ENCODE measurements at regions not wholly inside any gene's neighbourhood (a gene's known extent, or its start where the extent isn't known, plus 50 kb on each side); places are given as distances from the start of the nearest gene placed in this dataset.
A peak's percentile ranks its signal among the peaks of the same experiment; 100 is the strongest.

GRCh38 chr4:165757451-165757850, 115.6 kb upstream of the TLL1 start:
- no peak overlapping the region for H3K4me3 ChIP-seq (ENCODE audit: low read length)
- DNase-seq (ENCODE audit: low read depth) = no peak
- TF ChIP-seq CTCF (IDR thresholded peaks at IDR 0.05; ENCODE audit: insufficient read depth, low read depth, low read length, missing control alignments) = no peak

- no peak for DNase-seq (ENCODE audit: low read depth)
- no peak overlapping the region for H3K4me3 ChIP-seq (ENCODE audit: low read length)
- no peak for TF ChIP-seq CTCF (IDR thresholded peaks at IDR 0.05; ENCODE audit: insufficient read depth, low read depth, low read length, missing control alignments)
Measured at GRCh38 chr4:165758086-165758485, 115.0 kb upstream of the TLL1 start.

- no peak overlapping the region for H3K4me3 ChIP-seq (ENCODE audit: low read length)
- no peak for TF ChIP-seq CTCF (IDR thresholded peaks at IDR 0.05; ENCODE audit: insufficient read depth, low read depth, low read length, missing control alignments)
- no peak for DNase-seq (ENCODE audit: low read depth)
Measured at GRCh38 chr4:165760182-165760581, 112.9 kb upstream of the TLL1 start.

- DNase-seq (ENCODE audit: low read depth) = no peak
- H3K4me3 ChIP-seq (ENCODE audit: low read length) = no peak overlapping the region
- TF ChIP-seq CTCF (IDR thresholded peaks at IDR 0.05; ENCODE audit: insufficient read depth, low read depth, low read length, missing control alignments) = no peak
Measured at GRCh38 chr4:165761963-165762362, 111.1 kb upstream of the TLL1 start.

GRCh38 chr4:165763640-165764039, 109.4 kb upstream of the TLL1 start:
- no peak for DNase-seq (ENCODE audit: low read depth)
- no peak overlapping the region for H3K4me3 ChIP-seq (ENCODE audit: low read length)
- no peak for TF ChIP-seq CTCF (IDR thresholded peaks at IDR 0.05; ENCODE audit: insufficient read depth, low read depth, low read length, missing control alignments)

- TF ChIP-seq CTCF (IDR thresholded peaks at IDR 0.05; ENCODE audit: insufficient read depth, low read depth, low read length, missing control alignments) = no peak
- no peak overlapping the region for H3K4me3 ChIP-seq (ENCODE audit: low read length)
- peak; percentile 90 for DNase-seq (ENCODE audit: low read depth)
Measured at GRCh38 chr4:165765053-165765452, 108.0 kb upstream of the TLL1 start.

- no peak overlapping the region for H3K4me3 ChIP-seq (ENCODE audit: low read length)
- no peak for DNase-seq (ENCODE audit: low read depth)
- TF ChIP-seq CTCF (IDR thresholded peaks at IDR 0.05; ENCODE audit: insufficient read depth, low read depth, low read length, missing control alignments) = no peak
Measured at GRCh38 chr4:165766018-165766417, 107.0 kb upstream of the TLL1 start.
